ENCODE measurements at regions not wholly inside any gene's neighbourhood (a gene's known extent, or its start where the extent isn't known, plus 50 kb on each side); places are given as distances from the start of the nearest gene placed in this dataset.

GRCh38 chr12:90497923-90498545 lies 456.9 kb downstream of the CCER1 start (continued):
- no peak for TF ChIP-seq CEBPZ (IDR thresholded peaks at IDR 0.05; ENCODE audit: low read depth, low read length)

- in situ Hi-C loops (cut with MboI) (no loop called here), intact Hi-C loops (cut with micrococcal nuclease; ENCODE audit: unreplicated experiment) (no loop called here)
- H3K79me2 ChIP-seq (ENCODE audit: control insufficient read depth, insufficient read depth, low read length): no peaks in the 10 kb centered on the region
- POLR2A ChIA-PET: no interaction called here
- H4K20me1 ChIP-seq (ENCODE audit: control insufficient read depth, insufficient read depth): no peaks in the 10 kb centered on the region
- no peaks in the 10 kb centered on the region for H3K36me3 ChIP-seq (ENCODE audit: control insufficient read depth in 2 of 2, insufficient read depth in 2 of 2, low read length in 1 of 2)
- H3K4me2 ChIP-seq (ENCODE audit: control insufficient read depth, insufficient read depth): no peak overlapping the region
- no peak overlapping the region for H3K27ac ChIP-seq (ENCODE audit: control insufficient read depth, insufficient read depth)
- no peak overlapping the region for H3K9ac ChIP-seq (ENCODE audit: control insufficient read depth, insufficient read depth, low read length)
- no peak for FAIRE-seq
- no peak for ATAC-seq
- SMC1A ChIA-PET (ENCODE audit: uncharacterized antibody, unreplicated experiment): no interaction called here
- H3K4me1 ChIP-seq (ENCODE audit: control insufficient read depth, insufficient read depth, low read length): no peaks in the 10 kb centered on the region
- no peak for DNase-seq (ENCODE audit: low read depth, low spot score)
- RAD21 ChIA-PET (ENCODE audit: unreplicated experiment): no interaction called here
- BruUV-seq (replicated peaks): no TSS peak
- H3K9me3 ChIP-seq (replicated peaks; ENCODE audit: control insufficient read depth, insufficient read depth, low read length): no peaks in the 10 kb centered on the region
- H2AFZ ChIP-seq (ENCODE audit: control insufficient read depth, low read depth, low read length): no peak overlapping the region
- CTCF ChIA-PET: no interaction called here
- no peak overlapping the region for H3K4me3 ChIP-seq
- no peaks in the 10 kb centered on the region for H3K27me3 ChIP-seq (replicated peaks in 1 of 2; ENCODE audit: control insufficient read depth in 2 of 2, insufficient read depth in 2 of 2, low read length in 1 of 2)
- TF ChIP-seq YBX1 (IDR thresholded peaks at IDR 0.05) (no peak), CBX3 (IDR thresholded peaks at IDR 0.05; ENCODE audit: borderline replicate concordance, low read depth) (no peak), SMARCA5 (IDR thresholded peaks at IDR 0.05) (no peak), ATF7 (IDR thresholded peaks at IDR 0.05; ENCODE audit: low read depth) (no peak), ZBED1 (IDR thresholded peaks at IDR 0.05; ENCODE audit: borderline replicate concordance) (no peak), NRF1 (conservative IDR thresholded peaks at IDR 0.05; ENCODE audit: low read depth, low read length) (no peak), GATAD2B (conservative IDR thresholded peaks at IDR 0.05; ENCODE audit: low read depth) (no peak), IRF3 (IDR thresholded peaks at IDR 0.05) (no peak), JUND (IDR thresholded peaks at IDR 0.05; ENCODE audit: low read depth, low read length) (no peak), E4F1 (IDR thresholded peaks at IDR 0.05; ENCODE audit: borderline replicate concordance, partially characterized antibody) (no peak), MEF2A (IDR thresholded peaks at IDR 0.05; ENCODE audit: insufficient read depth, low read depth, low read length) (no peak), BHLHE40 (IDR thresholded peaks at IDR 0.05; ENCODE audit: borderline replicate concordance in 1 of 2, low read depth in 2 of 2, low read length in 1 of 2) (no peak), FOXM1 (IDR thresholded peaks at IDR 0.05; ENCODE audit: low read depth, low read length) (no peak)
Observed at GRCh38 chr12:90490355-90490754, 464.6 kb downstream of the CCER1 start.

Data from GM12878 (cell line).